Tibial artery (tissue), 4 donors: ENCODE measurements at regions not wholly inside any gene's neighbourhood (a gene's known extent, or its start where the extent isn't known, plus 50 kb on each side); places are given as distances from the start of the nearest gene placed in this dataset.

Source experiments
- DNase-seq, 2 donors: peaks; one replicate each; pipeline ENCODE4 v3.0.0-alpha.2; 2019
- H3K27ac ChIP-seq, 2 donors: fragments of 200-600 bp; sonication (generic) in 1 of 2; 1 replicate in 1 of 2; 2 replicates in 1 of 2; pipeline ENCODE4 v1.5.1; 2018 to 2019; ENCODE audit warnings: mild to moderate bottlenecking in 1 of 2
- H3K27me3 ChIP-seq, 2 donors: fragments of 200-600 bp; sonication (generic) in 1 of 2; one replicate each; pipeline versions ENCODE4 v1.5.1 to v1.6.0; 2016 to 2019
- H3K36me3 ChIP-seq, 3 donors: fragments of 200-600 bp; sonication (generic) in 2 of 3; one replicate each; pipeline ENCODE4 v1.5.1; 2016 to 2019; ENCODE audit warnings: mild to moderate bottlenecking in 2 of 3
- H3K4me1 ChIP-seq, 4 donors: fragments of 200-600 bp; sonication (generic) in 2 of 4; 1 replicate in 3 of 4; 2 replicates in 1 of 4; pipeline ENCODE4 v1.5.1; 2016 to 2019
- H3K4me3 ChIP-seq, 2 donors: fragments of 200-600 bp; sonication (generic) in 1 of 2; 1 replicate in 1 of 2; 2 replicates in 1 of 2; pipeline ENCODE4 v1.5.1; 2018 to 2019; ENCODE audit warnings: mild to moderate bottlenecking in 2 of 2
- H3K9me3 ChIP-seq, 3 donors: fragments of 200-600 bp; sonication (generic) in 1 of 3; one replicate each; pipeline ENCODE4 v1.5.1; 2016 to 2019
- intact Hi-C: fragments of 100-400 bp; cut with DNase I; formaldehyde crosslinking; loops from one replicate; pipeline ENCODE4 v1.15.0; 2023; ENCODE audit warnings: low total_unique reads
- TF ChIP-seq, protein P1 (sequence below), 2 experiments: fragments of 200-600 bp in 1 of 2; fragments of 450-650 bp in 1 of 2; IDR thresholded peaks; one replicate each; pipeline ENCODE4 v1.5.1; 2017 to 2019; ENCODE audit warnings: antibody characterized with exemption in 2 of 2, mild to moderate bottlenecking in 1 of 2, moderate library complexity in 1 of 2

DNA sequence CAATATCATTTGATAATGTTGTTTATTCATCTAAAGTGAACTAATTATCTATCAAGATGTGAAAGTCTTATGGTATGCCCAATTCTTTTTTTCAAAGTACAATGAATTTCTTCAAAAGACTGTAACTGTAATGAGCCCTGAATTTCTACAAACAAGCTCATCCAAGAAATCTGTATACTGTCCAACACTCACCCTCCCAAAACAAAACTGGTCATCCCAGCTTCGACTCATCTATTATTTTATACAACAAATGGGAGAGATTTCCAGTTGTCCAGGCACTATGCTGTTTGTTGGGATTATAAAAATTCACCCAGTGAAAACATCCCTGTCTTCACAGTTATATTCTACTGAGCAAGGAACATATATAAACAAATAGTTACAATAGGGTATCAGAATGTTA is 806.9 kb downstream of the TNS3 start:
- peak overlapping the region; percentile 70 to 72 for H3K27ac ChIP-seq

DNA sequence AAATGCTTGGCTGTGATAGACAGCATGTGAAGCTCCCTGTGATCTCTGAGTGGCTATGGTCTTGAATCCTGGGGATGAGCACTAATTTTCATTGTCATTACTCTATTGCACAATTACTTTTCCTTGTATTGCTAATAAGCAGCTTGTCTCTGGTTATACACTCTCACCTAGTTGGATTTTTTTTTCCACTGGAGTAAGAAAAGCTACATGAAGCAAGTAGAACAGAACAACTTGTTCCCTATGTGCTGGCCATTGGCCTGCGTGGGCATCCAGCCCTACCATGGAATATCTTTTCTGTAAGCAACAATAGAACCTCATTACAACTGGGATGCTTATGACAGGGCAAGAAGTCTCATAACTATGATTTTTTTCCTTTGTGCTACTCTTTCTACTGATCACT is 807.4 kb downstream of the TNS3 start:
- peaks cover 0 to 59% (median 30%) of the 10 kb centered on the region in 4 donors for H3K4me1 ChIP-seq
- peak overlapping the region; percentile 70 to 72 for H3K27ac ChIP-seq
- no peak overlapping the region for H3K4me3 ChIP-seq
- H3K9me3 ChIP-seq, result peaks cover 0 to 4% (median 0%) of the 10 kb centered on the region in 3 donors
- TF ChIP-seq, protein P1, sequence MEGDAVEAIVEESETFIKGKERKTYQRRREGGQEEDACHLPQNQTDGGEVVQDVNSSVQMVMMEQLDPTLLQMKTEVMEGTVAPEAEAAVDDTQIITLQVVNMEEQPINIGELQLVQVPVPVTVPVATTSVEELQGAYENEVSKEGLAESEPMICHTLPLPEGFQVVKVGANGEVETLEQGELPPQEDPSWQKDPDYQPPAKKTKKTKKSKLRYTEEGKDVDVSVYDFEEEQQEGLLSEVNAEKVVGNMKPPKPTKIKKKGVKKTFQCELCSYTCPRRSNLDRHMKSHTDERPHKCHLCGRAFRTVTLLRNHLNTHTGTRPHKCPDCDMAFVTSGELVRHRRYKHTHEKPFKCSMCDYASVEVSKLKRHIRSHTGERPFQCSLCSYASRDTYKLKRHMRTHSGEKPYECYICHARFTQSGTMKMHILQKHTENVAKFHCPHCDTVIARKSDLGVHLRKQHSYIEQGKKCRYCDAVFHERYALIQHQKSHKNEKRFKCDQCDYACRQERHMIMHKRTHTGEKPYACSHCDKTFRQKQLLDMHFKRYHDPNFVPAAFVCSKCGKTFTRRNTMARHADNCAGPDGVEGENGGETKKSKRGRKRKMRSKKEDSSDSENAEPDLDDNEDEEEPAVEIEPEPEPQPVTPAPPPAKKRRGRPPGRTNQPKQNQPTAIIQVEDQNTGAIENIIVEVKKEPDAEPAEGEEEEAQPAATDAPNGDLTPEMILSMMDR (IDR thresholded peaks at IDR 0.05), result no peak
- DNase-seq, result peak in 1 of 2 donors; percentile 80
- no peaks in the 10 kb centered on the region for H3K36me3 ChIP-seq
- intact Hi-C loops, result no loop called here
- H3K27me3 ChIP-seq, result no peaks in the 10 kb centered on the region

More for the DNA sequence above, 806.9 kb downstream of the TNS3 start:
- Histone ChIP-seq H3K4me1 (peaks cover 0 to 57% (median 30%) of the 10 kb centered on the region in 4 donors), H3K9me3 (peaks cover 0 to 5% (median 0%) of the 10 kb centered on the region in 3 donors), H3K36me3 (no peaks in the 10 kb centered on the region), H3K4me3 (no peak overlapping the region), H3K27me3 (no peaks in the 10 kb centered on the region)
- intact Hi-C loops, result no loop called here
- no peak for DNase-seq
- TF ChIP-seq, protein P1 (IDR thresholded peaks at IDR 0.05), result no peak

DNA sequence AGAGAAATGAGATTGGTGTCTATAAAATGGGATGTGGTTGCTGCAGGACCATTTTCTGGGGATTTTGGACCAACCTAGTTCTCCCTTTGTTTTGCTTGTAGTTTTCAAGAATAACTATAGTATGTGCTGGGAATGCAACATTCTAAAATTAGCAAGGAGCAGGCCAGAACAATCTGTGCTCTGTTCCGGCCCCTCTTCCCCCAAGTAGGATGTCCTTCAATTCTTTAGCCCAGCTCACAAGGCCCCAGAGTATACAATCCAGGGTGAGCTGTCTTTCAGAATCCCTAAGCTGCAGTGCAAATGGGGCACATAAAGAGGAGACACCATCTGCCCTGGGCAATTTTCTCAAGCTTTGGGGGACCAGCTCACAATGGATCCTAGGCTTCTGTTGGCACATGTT is 809.1 kb downstream of the TNS3 start:
- H3K27ac ChIP-seq, result peak overlapping the region; percentile 70 to 72
- no peaks in the 10 kb centered on the region for H3K9me3 ChIP-seq
- H3K27me3 ChIP-seq, result no peaks in the 10 kb centered on the region
- TF ChIP-seq, protein P1 (IDR thresholded peaks at IDR 0.05), result no peak
- peaks cover 0 to 59% (median 30%) of the 10 kb centered on the region in 4 donors for H3K4me1 ChIP-seq
- H3K36me3 ChIP-seq, result no peaks in the 10 kb centered on the region
- no peak overlapping the region for H3K4me3 ChIP-seq
- DNase-seq, result peak in 1 of 2 donors; percentile 68
- intact Hi-C loops, result no loop called here

DNA sequence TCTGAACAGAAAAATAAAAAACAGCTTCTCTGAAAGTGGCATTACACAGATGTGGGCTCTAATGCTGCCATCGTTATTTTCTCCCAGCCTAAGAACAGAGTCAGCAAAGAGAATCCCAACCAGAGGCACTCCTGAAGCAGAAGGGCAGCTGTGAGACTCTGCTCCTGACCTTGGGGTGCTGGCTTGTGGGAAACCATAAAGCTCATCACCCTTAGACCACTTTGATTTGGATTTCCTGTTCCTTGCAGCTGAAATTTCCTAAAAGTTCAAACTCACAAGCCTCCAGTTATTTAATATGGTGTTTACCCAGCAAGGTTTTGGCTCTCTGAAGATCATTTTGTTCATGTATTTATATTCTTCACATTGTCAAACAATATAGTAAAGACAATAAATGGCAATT is 814.8 kb downstream of the TNS3 start:
- Histone ChIP-seq H3K4me1 (peaks cover 0 to 46% (median 17%) of the 10 kb centered on the region in 4 donors), H3K27ac (no peak overlapping the region), H3K36me3 (no peaks in the 10 kb centered on the region), H3K27me3 (no peaks in the 10 kb centered on the region), H3K4me3 (no peak overlapping the region), H3K9me3 (no peaks in the 10 kb centered on the region)
- TF ChIP-seq, protein P1 (IDR thresholded peaks at IDR 0.05), result no peak
- intact Hi-C loops, result no loop called here
- DNase-seq, result no peak

DNA sequence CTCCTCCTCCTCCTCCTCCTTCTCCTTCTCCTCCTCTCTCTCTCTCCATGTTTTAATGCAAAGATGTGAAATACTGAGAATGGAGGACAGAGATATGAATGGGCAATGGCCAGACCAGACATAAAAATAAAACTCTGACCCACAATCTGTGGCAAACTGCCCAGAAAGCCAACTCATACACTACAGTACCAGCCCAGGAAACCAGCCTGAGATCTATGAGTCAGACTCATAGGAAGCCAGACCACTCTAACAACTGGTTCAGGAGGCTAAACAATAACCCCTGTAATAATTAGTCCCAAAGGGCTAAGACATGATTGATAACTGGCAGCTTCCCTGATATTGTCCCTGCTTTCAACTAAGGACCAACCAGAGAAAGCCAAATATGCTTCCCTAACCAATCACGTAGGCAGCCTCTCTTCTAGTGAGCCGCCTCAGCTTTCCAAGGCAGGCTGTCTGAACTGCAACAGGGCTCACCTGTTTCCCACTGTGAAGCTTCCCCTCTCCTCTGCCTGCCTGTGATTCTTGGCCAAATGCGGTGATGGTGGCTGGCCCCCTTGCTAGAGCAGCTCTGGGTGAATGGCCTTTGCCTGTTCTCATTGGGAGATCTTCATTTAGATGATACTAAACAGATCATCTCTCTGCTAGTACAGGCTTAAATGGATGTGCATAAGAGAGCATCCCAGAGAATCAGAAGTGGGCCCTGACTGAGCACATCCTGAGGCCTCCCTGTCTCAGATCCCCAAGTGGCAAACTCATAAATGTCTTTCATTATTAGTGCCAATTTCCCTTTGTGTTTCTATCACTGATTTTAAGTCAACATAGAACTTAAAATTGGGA is 817.6 kb downstream of the TNS3 start:
- H3K4me3 ChIP-seq, result no peak overlapping the region
- H3K4me1 ChIP-seq, result peaks cover 0 to 23% (median 13%) of the 10 kb centered on the region in 4 donors
- DNase-seq, result peak; percentile 72 to 86
- H3K36me3 ChIP-seq, result no peaks in the 10 kb centered on the region
- H3K9me3 ChIP-seq, result no peaks in the 10 kb centered on the region
- intact Hi-C loops, result no loop called here
- H3K27ac ChIP-seq, result peak overlapping the region; percentile 61 to 77
- no peaks in the 10 kb centered on the region for H3K27me3 ChIP-seq
- TF ChIP-seq, protein P1 (IDR thresholded peaks at IDR 0.05), result no peak
